ENCODE measurements at regions not wholly inside any gene's neighbourhood (a gene's known extent, or its start where the extent isn't known, plus 50 kb on each side); places are given as distances from the start of the nearest gene placed in this dataset.

- intact Hi-C loops (cut with micrococcal nuclease) = no loop called here
- Histone ChIP-seq H3K9me3 (ENCODE audit: control extremely low read depth in 1 of 3, control insufficient read depth in 2 of 3, insufficient read depth in 1 of 3, low read length in 2 of 3) (peaks cover 0 to 1% (median 0%) of the 10 kb centered on the region in 3 donors), H3K27ac (ENCODE audit: low read length in 2 of 2) (no peak overlapping the region), H3K27me3 (replicated peaks in 1 of 4; ENCODE audit: control extremely low read depth in 1 of 4, control insufficient read depth in 3 of 4, insufficient read depth in 4 of 4, low read length in 3 of 4) (no peaks in the 10 kb centered on the region), H3K79me2 (ENCODE audit: control insufficient read depth, insufficient read depth, low read length) (no peaks in the 10 kb centered on the region), H2AFZ (ENCODE audit: insufficient read depth, low read depth, low read length, poor library complexity, severe bottlenecking) (no peak overlapping the region), H3K9ac (ENCODE audit: low read length) (no peak overlapping the region), H3K4me2 (replicated peaks; ENCODE audit: low read depth, low read length, poor library complexity, severe bottlenecking) (no peak overlapping the region), H3K4me1 (ENCODE audit: control insufficient read depth in 2 of 2, insufficient read depth in 2 of 2, low read length in 2 of 2) (no peaks in the 10 kb centered on the region), H4K20me1 (ENCODE audit: control insufficient read depth, insufficient read depth, low read length, poor library complexity, severe bottlenecking) (no peaks in the 10 kb centered on the region), H3K36me3 (replicated peaks in 1 of 2; ENCODE audit: control extremely low read depth in 1 of 2, control insufficient read depth in 1 of 2, extremely low read depth in 1 of 2, insufficient read depth in 2 of 2, low read length in 1 of 2) (no peaks in the 10 kb centered on the region), H3K4me3 (ENCODE audit: control extremely low read depth in 1 of 5, extremely low read depth in 1 of 5, insufficient read depth in 1 of 5, low read depth in 2 of 5, low read length in 4 of 5) (no peak overlapping the region)
- Mint-ChIP-seq H3K4me1 (no peaks in the 10 kb centered on the region), H3K27ac (no peak overlapping the region), H3K9me3 (ENCODE audit: insufficient read depth) (no peaks in the 10 kb centered on the region), H3K4me3 (no peak overlapping the region), H3K27me3 (no peaks in the 10 kb centered on the region)
- ChIA-PET CTCF (no interaction called here), POLR2A (no interaction called here)
- TF ChIP-seq CTCF (IDR thresholded peaks at IDR 0.05) (no peak), EZH2 (IDR thresholded peaks at IDR 0.05; ENCODE audit: borderline replicate concordance, insufficient read depth, low read depth, low read length, poor library complexity, severe bottlenecking) (no peak)
- DNase-seq (no peak), ATAC-seq (ENCODE audit: low read depth) (no peak)
- 100% methylated on average over 1 of the region's 1 CpG for WGBS (ENCODE audit: insufficient coverage)
Measured at GRCh38 chr2:67246791-67247190, 150.3 kb upstream of the ETAA1 start.

- Histone ChIP-seq H3K27ac (ENCODE audit: low read length in 2 of 2) (no peak overlapping the region), H3K9me3 (ENCODE audit: control extremely low read depth in 1 of 3, control insufficient read depth in 2 of 3, insufficient read depth in 1 of 3, low read length in 2 of 3) (peaks cover 0 to 2% (median 0%) of the 10 kb centered on the region in 3 donors), H3K9ac (ENCODE audit: low read length) (no peak overlapping the region), H3K27me3 (replicated peaks in 1 of 4; ENCODE audit: control extremely low read depth in 1 of 4, control insufficient read depth in 3 of 4, insufficient read depth in 4 of 4, low read length in 3 of 4) (no peaks in the 10 kb centered on the region), H2AFZ (ENCODE audit: insufficient read depth, low read depth, low read length, poor library complexity, severe bottlenecking) (no peak overlapping the region), H3K36me3 (replicated peaks in 1 of 2; ENCODE audit: control extremely low read depth in 1 of 2, control insufficient read depth in 1 of 2, extremely low read depth in 1 of 2, insufficient read depth in 2 of 2, low read length in 1 of 2) (no peaks in the 10 kb centered on the region), H4K20me1 (ENCODE audit: control insufficient read depth, insufficient read depth, low read length, poor library complexity, severe bottlenecking) (no peaks in the 10 kb centered on the region), H3K4me1 (ENCODE audit: control insufficient read depth in 2 of 2, insufficient read depth in 2 of 2, low read length in 2 of 2) (no peaks in the 10 kb centered on the region), H3K79me2 (ENCODE audit: control insufficient read depth, insufficient read depth, low read length) (no peaks in the 10 kb centered on the region), H3K4me2 (replicated peaks; ENCODE audit: low read depth, low read length, poor library complexity, severe bottlenecking) (no peak overlapping the region), H3K4me3 (ENCODE audit: control extremely low read depth in 1 of 5, extremely low read depth in 1 of 5, insufficient read depth in 1 of 5, low read depth in 2 of 5, low read length in 4 of 5) (no peak overlapping the region)
- Mint-ChIP-seq H3K9me3 (ENCODE audit: insufficient read depth) (no peaks in the 10 kb centered on the region), H3K27ac (no peak overlapping the region), H3K4me3 (no peak overlapping the region), H3K27me3 (no peaks in the 10 kb centered on the region), H3K4me1 (no peaks in the 10 kb centered on the region)
- intact Hi-C loops (cut with micrococcal nuclease) = no loop called here
- ATAC-seq (ENCODE audit: low read depth) = no peak
- no peak for DNase-seq
- POLR2A ChIA-PET = no interaction called here
- TF ChIP-seq EZH2 (IDR thresholded peaks at IDR 0.05; ENCODE audit: borderline replicate concordance, insufficient read depth, low read depth, low read length, poor library complexity, severe bottlenecking) = no peak
- no peak for TF ChIP-seq CTCF (IDR thresholded peaks at IDR 0.05)
- CTCF ChIA-PET = no interaction called here
- 100% methylated on average over 2 of the region's 3 CpGs for WGBS (ENCODE audit: insufficient coverage)
Measured at GRCh38 chr2:67251741-67252140, 145.4 kb upstream of the ETAA1 start.
